Fibroblast of skin of abdomen (primary cell): ENCODE measurements at regions not wholly inside any gene's neighbourhood (a gene's known extent, or its start where the extent isn't known, plus 50 kb on each side); places are given as distances from the start of the nearest gene placed in this dataset.
A peak's percentile ranks its signal among the peaks of the same experiment; 100 is the strongest.

Source experiments
- DNase-seq: peaks from one replicate; pipeline ENCODE4 v3.0.0-alpha.2; 2013

DNA sequence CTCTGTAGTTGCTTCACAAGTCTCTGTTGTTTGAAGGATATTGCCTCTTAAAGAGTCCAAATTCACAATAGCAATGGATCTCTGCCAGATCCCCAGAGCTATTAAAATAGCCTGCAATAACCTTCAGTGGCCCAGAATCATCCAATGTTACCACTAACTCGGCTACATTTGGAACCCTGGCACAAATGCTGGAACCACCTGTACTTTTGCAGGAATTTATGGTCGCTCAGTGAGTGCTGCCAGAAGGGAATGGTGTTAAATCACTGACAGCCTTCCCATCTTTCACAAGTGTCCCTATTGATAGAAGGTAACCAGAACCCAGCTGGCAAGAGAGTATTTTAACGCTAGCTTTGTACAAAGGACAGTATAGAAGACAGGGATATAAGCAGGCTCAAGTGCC, 298.8 kb upstream of the PLSCR5 start:
- no peak for DNase-seq

DNA sequence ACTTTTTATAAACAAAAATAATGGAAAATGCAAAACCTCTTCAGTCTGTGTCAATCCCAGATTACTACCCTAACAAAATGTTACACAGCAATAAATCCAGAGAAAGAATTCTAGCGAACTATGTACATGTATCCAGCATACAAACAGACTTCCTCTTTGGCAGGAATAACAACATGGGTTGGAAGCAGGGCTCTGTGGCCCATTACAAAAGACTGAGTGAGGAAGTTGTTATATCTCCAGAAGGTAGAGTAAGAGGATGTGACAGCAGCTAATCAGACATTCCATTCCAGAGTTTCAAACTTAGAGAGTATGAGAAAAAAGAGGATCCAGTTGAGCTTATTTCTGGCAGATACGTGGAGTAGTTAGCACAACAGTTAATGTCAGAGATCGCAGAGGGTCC, 294.0 kb upstream of the PLSCR5 start:
- no peak for DNase-seq

DNA sequence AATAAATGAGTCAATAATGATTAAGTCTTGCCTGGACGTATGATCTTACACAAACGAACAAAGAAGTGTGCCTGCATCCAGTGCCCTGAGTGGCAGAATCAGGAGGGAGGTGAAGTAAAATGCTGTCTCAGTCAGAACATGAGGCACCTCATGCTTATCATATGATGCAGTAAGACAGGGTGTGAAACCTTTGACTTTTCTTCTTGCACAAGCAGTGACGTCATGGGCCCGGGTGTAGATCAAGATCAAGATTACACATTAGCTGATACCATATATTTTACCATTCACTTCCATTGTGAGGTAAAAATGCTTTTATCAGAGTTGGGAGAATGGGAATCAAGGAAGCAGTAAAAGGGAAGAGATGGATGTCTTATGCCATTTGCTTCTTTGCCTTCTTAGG, 291.6 kb upstream of the PLSCR5 start:
- no peak for DNase-seq

DNA sequence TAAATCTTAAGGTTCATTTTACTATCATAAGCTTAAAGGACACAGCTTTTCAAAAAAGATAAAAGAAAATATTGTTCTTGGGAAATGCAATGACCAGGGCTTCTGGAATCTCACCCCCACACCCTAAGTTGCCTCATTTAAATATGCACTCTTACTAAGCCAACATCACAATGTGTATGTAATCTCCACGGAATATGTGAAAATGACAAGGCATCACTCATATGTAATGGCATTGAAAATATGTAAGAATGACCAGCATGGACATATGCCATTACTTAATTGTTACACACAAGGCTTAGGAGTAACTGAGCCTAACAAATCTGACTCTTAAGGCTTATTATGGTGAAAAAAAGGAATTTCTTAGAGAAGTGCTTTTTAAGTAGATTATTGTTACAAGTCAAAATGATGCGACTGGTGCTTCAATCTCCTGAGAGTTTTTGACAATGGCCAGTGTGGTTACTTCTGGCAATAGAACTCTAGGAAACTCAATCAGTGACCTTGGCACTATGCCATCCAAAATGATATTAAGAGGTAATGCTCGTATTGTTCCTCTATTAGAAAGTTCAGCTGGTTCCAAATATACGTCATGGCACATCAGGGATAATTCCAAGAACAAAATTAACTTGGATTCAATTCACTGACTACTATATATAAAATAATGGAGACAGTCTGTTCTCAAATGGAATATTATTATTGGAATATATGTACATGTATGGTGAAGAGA, 290.0 kb upstream of the PLSCR5 start:
- DNase-seq, result peak; percentile 93

DNA sequence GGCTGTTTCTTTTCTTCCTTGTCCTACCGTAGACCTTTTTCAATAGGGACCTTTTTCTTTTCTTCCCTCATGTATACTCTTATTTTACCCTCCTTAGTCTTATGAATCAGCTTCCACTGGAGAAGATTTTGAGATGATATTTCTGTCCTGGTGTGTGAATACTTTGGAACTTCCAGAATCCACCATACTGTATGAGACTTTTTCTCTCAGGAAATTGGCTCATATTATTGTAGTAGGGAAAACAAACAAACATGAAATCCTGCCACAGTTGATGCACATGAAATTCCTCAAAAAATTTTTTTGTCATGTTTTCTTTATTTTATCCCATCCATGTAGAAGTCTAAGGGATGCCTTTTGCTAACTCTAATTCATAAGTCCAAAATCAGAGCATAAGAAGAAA, 289.3 kb upstream of the PLSCR5 start:
- no peak for DNase-seq

DNA sequence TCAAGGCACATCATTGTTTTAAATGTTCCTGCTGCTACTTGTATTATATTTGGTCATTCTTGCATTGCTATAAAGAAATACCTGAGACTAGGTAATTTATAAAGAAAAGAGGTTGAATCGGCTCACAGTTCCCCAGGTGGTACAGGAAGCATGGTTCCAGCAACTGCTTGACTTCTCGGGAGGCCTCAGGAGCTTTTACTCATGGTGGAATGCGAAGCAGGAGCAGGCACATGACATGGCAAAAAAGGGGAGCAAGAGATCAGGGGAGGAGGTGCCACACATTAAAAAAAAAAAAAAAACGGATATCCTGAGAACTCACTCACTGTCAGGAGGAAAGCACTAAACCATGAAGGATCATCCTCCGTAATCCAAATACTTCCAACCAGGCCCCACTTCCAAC, 286.9 kb upstream of the PLSCR5 start:
- no peak for DNase-seq

DNA sequence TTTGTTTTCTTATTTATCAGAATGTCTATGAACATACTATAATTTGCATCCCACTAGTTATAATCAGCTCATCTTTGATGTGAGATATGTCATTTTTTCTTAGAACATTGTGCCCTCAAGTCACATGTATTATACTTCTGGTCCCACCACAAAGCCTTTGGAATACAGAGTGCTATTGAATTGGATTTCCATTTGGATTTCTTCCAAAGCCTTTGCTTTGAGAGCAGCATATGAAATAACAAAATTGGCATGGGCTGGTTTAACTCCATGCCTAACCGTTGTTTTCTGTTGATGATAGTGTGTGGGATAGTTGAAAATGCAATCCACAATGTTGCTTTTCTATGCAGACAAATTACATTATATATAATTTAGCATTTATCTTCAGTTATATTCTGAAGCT, 284.5 kb upstream of the PLSCR5 start:
- DNase-seq, result no peak

DNA sequence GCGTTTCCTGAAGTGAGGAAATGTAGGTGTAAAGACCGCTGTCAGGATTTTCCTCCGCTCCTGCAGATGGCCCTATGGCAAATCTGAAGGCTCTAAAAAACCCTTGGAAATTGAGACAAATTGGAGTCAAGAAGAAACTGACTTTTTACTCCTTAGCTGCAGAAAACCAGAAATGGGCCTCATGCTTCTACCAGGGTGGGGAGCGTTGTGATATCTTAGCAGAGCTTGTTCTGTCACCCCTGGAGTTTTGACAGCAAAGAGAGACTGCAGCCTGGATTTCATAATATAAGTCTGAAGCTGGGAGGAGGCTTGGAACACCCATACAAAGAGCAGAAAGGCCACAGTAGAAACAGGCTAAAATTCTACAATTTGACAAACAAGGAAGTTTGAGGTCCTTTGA, 283.0 kb upstream of the PLSCR5 start:
- DNase-seq, result no peak

DNA sequence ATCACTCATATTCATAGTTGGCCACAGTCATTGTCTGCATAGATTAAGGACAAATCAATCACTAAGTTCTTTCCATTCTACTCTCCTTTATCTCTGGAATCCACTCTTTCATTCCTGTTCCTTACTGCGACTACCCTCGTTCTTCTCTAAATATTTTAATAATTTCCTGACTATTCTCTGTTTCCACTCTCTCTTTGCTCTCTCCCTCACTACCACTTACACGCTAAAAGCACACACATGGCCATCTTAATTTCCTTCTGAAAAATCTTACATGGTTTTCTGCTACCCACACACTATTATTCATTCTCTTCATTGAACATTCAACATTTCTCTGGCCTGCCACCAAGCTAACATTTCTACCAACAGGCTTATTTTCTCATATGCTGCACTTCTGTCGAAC, 279.6 kb upstream of the PLSCR5 start:
- peak; percentile 69 for DNase-seq

DNA sequence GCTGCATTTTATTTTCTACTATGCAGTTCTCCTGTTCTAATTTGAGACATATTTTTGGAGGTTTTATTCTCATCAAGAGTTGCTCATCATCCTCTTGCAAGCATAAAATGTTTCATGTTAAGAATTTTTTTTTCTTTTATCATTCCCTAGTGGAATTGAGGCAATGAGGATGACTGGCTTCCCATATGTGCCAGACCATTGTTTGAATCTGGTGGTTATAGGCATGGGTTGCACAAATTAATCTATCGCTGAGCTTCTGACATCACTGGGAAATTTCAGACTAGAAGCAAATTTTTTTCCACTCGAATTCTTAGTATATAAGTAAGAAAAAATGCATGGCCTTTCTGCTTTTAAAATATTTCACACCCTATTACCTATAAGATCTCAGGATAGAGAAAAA, 279.1 kb upstream of the PLSCR5 start:
- peak; percentile 82 for DNase-seq

DNA sequence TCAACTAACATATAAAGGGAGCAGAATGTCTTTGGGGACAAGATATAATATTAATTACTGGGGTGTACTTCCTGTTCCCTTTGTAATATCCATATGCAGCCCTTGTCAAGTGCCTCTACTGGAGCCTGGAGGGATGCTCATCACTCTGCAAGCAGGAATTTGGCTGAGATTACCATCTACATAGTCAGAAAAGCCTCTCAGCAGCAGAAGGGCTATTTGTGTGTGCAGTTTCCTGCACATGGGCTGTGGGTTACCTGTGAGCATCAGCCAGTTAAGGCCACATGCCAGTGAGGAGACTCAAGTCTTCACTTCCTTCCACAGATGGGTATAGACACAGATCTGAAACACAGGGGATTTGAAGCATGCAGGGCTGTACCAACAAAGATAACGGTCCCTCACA, 278.1 kb upstream of the PLSCR5 start:
- peak; percentile 45 for DNase-seq

DNA sequence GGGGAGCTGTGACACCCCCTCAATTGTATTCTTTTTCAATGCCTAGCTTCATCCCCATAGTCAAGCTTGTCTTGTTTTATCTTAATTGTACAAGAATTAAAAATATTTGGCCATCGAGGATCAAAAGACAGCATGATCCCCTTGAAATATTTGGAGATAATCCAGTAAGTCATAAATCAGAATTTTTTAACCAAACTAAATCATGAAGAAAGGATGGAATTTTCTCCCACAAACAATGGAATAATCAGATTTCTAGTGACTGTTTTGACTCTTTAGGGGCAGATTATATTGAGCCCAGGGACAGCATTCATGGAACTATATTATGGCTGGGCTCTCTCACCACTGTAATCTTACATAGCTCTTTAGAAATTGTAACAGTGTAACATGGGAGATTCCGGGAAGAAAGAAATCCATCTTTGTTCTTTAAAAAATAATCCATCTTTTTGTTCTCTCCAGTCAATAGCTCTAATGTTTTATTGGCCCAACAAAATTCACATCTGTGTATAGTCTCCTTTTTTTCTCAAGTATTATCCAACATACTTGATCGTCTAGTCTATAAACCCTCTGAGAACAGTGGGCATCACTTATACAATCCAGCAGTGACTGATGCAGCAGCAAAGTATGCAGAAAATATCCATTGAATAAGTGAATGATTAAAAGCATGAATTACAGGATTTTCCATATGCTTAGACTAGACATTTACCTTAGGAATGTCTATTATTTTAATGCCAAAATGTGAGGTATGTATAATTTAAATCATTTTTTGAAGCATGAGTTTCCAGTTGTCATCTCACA, 277.0 kb upstream of the PLSCR5 start:
- peak; percentile 88 for DNase-seq

DNA sequence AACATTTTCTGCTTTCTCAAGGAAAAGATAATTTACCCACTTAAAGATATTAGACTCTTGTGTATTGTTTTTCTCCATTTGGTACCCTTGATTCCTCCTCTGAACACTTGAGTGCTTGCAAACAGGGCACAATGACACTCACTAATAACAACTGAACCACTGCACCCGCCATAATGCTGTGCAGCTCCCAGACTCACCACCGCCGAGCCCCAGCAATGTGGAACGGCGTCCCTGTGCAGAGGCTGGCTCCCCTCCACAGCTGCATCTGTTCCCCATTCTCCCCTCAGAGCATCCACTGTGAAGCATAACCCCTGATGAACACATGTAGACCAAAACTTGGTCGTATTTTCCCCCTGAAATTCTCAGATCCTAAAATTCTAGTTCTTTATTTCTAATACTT, 276.2 kb upstream of the PLSCR5 start:
- DNase-seq, result peak; percentile 12

DNA sequence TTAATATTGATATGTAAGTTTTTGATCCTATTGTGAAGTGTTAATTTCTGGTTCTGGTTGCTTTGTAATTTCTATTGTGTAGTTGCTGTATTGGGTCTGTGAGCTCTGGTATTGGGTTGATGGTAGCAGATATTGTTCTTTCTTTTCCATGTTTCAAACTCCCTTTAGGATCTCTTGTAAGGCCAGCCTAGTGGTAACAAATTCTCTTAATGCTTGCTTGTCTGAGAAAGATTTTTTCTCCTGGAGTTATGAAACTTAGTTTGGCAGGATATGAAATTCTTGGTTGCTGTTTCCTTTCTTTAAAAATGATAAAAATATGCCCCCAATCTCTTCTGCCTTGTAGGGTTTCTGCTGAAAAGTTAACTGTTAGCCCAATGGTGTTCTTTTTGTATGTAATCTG, 268.6 kb upstream of the PLSCR5 start:
- DNase-seq, result no peak

DNA sequence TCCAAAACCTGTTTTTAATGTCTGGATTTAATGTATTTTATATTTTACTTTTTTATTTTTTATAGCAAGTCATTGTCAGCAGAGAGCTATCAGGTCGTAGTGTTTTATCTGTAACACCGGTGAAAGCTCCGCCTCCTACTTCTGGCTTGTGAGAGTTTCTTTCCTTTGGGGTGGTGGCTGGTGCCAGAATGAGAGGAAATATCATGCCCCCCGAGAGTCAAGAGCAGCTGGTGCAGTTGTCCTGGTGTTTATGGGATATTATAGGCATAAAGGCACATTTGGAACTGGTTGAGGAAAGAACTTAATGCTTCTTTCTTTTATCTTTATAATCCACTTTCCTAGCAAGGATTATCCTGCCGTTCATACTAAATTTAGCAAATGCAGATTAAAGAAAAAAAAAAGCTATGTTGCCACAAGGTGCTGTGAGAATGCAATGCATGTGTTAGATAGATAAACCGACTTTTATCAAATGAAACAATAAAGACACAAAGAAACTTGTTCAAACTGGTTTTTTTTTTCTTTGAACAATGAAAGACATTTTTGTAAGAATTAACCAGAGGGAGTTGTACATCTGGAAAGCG, 260.1 kb upstream of the PLSCR5 start:
- no peak for DNase-seq

DNA sequence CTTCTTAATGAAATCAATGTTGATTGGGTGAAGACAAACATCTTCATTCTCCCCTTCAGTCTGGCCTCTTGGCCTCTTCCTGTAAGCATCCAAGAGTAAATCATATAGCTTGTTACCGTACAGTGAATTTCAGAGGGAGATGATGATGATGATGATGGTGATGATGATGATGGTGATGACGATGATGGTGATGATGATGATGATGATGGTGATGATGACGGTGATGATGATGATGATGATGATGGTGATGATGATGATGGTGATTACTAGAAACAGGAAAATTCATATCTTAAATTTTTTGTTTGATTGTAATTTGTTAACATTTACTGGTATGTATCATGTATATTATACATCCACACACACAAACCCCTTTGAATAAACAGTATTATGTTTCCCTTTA, 256.1 kb upstream of the PLSCR5 start:
- no peak for DNase-seq

DNA sequence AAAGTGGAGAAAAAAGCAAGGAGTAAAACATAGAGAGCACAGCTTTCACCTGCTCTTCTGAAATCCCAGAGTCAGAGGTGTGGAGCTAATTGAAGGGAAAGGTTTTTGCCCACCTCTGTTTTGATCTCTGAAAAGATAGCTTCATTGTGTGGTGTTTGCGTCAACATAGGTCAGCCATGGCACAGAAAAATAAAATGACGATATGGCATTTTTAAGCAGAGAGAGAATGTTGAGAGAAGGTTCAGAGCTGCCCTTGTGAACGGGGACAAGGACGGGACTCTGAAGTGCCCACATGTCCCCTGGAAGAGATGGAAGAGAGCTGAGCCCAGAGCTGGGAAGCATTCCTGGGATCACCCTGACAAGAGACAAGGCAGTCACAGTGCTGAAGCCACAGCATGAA, 249.4 kb upstream of the PLSCR5 start:
- no peak for DNase-seq

DNA sequence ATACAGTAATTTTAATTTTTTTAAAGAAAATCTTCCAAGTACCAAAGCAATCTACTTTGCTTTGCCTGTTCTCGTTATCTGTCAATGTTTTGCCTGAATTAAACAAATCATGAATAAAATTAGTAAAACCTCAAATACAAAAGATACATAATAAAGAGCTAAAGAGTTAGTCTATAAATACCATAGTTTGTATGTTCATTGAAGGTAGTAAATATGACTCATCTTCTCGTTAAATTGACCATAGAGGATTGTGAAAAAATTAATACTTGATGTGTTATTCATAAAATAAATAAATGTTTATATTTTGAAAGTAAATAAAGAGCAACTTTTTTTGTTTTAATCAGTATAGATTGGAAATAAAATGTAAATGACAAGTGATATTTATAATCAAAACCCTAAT, 246.5 kb upstream of the PLSCR5 start:
- no peak for DNase-seq

DNA sequence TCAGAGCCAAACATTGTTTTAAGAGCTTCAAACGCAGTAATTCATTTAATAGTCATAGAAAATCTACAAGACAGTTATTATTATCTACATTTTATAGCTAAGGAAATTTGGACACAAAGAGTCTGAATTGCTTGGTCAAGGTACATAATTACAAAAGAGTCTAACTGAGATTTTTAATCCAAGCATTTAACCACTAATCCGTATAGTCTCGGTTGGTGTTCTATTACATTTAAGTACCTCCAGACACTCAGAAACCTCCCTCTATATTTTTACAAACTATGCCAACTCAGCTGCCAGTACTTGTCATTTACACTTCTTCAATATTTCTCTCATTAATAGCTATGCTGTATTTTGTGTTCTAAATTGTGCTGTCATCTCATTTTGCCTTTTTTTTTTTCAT, 240.2 kb upstream of the PLSCR5 start:
- no peak for DNase-seq

DNA sequence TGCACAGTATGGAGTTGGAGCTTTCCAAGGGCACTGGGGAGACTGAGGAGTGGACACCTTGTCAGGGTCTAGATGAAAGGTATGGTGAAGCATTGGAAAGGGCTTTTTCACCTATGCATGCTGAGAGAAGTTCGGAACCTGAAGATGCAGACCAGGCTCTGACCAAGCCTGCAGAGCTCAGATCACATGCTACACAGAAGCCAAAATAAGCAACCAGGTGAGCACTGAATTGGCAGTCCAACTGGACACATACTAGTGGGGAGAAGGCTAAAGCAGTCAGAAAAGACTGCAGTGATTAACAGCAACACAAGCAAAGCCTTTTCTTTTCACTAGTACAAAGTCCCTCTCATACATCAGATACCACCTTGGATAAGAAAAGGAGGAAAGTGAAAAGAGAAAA, 238.3 kb upstream of the PLSCR5 start:
- DNase-seq, result no peak

DNA sequence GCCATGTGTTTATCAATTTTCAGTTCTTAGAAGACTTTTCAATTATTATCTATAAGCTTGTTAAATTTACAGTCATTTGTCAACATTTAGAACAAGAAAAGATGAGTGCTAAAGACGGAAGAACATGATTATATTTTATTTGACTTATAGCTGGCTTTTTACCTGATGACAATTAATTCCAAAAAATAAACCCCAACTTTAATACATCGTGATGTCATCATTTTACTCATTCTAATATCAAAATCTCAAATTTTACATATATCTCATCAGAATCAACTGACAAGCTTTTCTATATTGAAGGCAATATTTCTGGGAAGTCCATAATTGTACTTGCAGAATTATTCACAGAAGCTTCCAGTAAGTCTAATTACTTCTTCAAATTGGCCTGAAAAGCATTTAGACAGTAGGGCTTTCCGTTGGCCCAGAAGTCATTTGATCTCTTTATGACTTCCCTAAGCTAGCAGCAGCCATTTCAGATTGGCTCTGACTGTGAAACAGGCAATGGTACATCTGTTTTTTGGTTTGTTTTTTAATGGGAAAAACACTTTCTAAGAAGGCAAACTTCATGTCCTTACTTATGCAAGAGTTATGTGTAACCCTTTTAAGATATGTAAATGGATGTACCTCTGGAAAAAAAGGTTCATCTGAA, 234.7 kb upstream of the PLSCR5 start:
- DNase-seq, result no peak

DNA sequence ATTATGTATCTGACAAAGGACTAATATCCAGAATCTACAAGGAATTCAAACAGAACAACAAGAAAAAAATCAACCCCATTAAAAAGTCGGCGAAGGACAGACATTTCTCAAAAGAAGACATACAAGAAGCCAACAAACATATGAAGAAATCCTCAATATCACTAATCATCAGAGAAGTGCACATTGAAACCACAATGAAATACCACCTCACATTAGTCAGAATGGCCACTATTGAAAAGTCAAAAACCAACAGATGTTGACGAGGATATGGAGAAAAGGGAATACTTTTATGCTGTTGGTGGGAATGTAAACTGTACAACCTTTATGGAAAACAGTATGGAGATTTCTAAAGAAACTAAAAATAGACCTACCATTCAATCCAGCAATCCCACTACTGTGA, 233.1 kb upstream of the PLSCR5 start:
- peak; percentile 41 for DNase-seq

DNA sequence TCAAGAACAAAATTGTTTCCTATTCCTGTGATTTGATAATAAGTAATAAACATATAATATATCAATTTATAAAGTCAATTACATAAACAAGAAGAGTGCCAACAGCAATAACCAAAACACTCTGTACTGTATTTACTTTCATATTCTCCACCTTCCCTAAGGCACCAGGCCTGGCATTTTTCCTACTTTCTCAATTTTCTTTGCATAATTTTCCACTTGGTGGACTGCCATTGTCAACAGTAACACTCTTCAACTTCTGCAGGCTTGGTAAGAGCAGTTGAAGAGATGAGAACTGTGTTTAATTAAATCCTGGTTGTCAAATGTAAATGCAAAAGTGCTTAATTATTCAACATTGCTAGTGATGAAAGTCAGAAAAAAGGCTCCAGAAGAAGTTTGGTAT, 229.8 kb upstream of the PLSCR5 start:
- DNase-seq, result peak; percentile 24
